ENCODE measurements at regions not wholly inside any gene's neighbourhood (a gene's known extent, or its start where the extent isn't known, plus 50 kb on each side); places are given as distances from the start of the nearest gene placed in this dataset.

- Histone ChIP-seq H3K9me3 (replicated peaks) (no peaks in the 10 kb centered on the region), H3K36me3 (no peaks in the 10 kb centered on the region), H3K4me1 (peaks cover 17% of the 10 kb centered on the region), H3K4me3 (no peak overlapping the region), H3K27ac (replicated peaks) (no peak overlapping the region), H3K27me3 (ENCODE audit: low read depth) (no peaks in the 10 kb centered on the region)
- intact Hi-C loops (cut with micrococcal nuclease), result no loop called here
- DNase-seq, result no peak
- no peak for TF ChIP-seq CTCF (IDR thresholded peaks at IDR 0.05; ENCODE audit: borderline replicate concordance)
These were observed 543.0 kb upstream of the TBL1XR1 start for GRCh38 chr3:177740254-177740653.

- peaks cover 21% of the 10 kb centered on the region for H3K4me1 ChIP-seq
- H3K36me3 ChIP-seq, result no peaks in the 10 kb centered on the region
- intact Hi-C loops (cut with micrococcal nuclease), result no loop called here
- no peak for TF ChIP-seq CTCF (IDR thresholded peaks at IDR 0.05; ENCODE audit: borderline replicate concordance)
- no peaks in the 10 kb centered on the region for H3K27me3 ChIP-seq (ENCODE audit: low read depth)
- no peaks in the 10 kb centered on the region for H3K9me3 ChIP-seq (replicated peaks)
- H3K27ac ChIP-seq (replicated peaks), result no peak overlapping the region
- no peak for DNase-seq
- H3K4me3 ChIP-seq, result no peak overlapping the region
These were observed 545.0 kb upstream of the TBL1XR1 start for GRCh38 chr3:177742273-177742672.

GRCh38 chr3:177743173-177743890, 546.0 kb upstream of the TBL1XR1 start:
- DNase-seq, result no peak
- H3K27me3 ChIP-seq (ENCODE audit: low read depth), result no peaks in the 10 kb centered on the region
- no peaks in the 10 kb centered on the region for H3K9me3 ChIP-seq (replicated peaks)
- no peak for TF ChIP-seq CTCF (IDR thresholded peaks at IDR 0.05; ENCODE audit: borderline replicate concordance)
- H3K27ac ChIP-seq (replicated peaks), result no peak overlapping the region
- no peaks in the 10 kb centered on the region for H3K36me3 ChIP-seq
- H3K4me3 ChIP-seq, result no peak overlapping the region
- H3K4me1 ChIP-seq, result peaks cover 21% of the 10 kb centered on the region
- intact Hi-C loops (cut with micrococcal nuclease), result no loop called here

- peak overlapping the region; percentile 47 for H3K27ac ChIP-seq (replicated peaks)
- no peak for TF ChIP-seq CTCF (IDR thresholded peaks at IDR 0.05; ENCODE audit: borderline replicate concordance)
- intact Hi-C loops (cut with micrococcal nuclease), result no loop called here
- H3K4me1 ChIP-seq, result peaks cover 21% of the 10 kb centered on the region
- peak; percentile 20 for DNase-seq
- H3K36me3 ChIP-seq, result no peaks in the 10 kb centered on the region
- no peaks in the 10 kb centered on the region for H3K9me3 ChIP-seq (replicated peaks)
- H3K27me3 ChIP-seq (ENCODE audit: low read depth), result no peaks in the 10 kb centered on the region
- no peak overlapping the region for H3K4me3 ChIP-seq
These were observed 547.8 kb upstream of the TBL1XR1 start for GRCh38 chr3:177744873-177745606.

GRCh38 chr3:177745607-177746005, 548.3 kb upstream of the TBL1XR1 start:
- Histone ChIP-seq H3K36me3 (no peaks in the 10 kb centered on the region), H3K9me3 (replicated peaks) (no peaks in the 10 kb centered on the region), H3K4me1 (peaks cover 21% of the 10 kb centered on the region), H3K27me3 (ENCODE audit: low read depth) (no peaks in the 10 kb centered on the region), H3K27ac (replicated peaks) (peak overlapping the region; percentile 47), H3K4me3 (no peak overlapping the region)
- intact Hi-C loops (cut with micrococcal nuclease), result no loop called here
- DNase-seq, result no peak
- TF ChIP-seq CTCF (IDR thresholded peaks at IDR 0.05; ENCODE audit: borderline replicate concordance), result no peak

Measured in left ventricle myocardium inferior (tissue), 1 donor.